Panc1 (cell line): ENCODE measurements at regions not wholly inside any gene's neighbourhood (a gene's known extent, or its start where the extent isn't known, plus 50 kb on each side); places are given as distances from the start of the nearest gene placed in this dataset.

ENCODE experiments used
- ATAC-seq: fragments of 200-7000 bp; cut with Tn5 transposase; 2 replicates; pipeline ENCODE4 v1.9.1; 2020; ENCODE audit warnings: mild to moderate bottlenecking, moderate library complexity
- BruUV-seq: library from RNA; stranded (reverse); fragments of 400-500 nt; replicated peaks from 2 replicates; lab custom pipeline; 2021; lab: Mats Ljungman, UMichigan
- CTCF ChIA-PET: fragments of 300-600 bp; sonication (Branson Sonifier 250); formaldehyde crosslinking; loops from one replicate; lab custom pipeline; 2022; ENCODE audit warnings: antibody characterized with exemption; lab: Charles Lee
- POLR2A ChIA-PET: fragments of 300-600 bp; sonication (Branson Sonifier 250); formaldehyde crosslinking; loops from one replicate; lab custom pipeline; 2022; ENCODE audit warnings: antibody characterized with exemption; lab: Charles Lee
- DNase-seq: peaks from one replicate; pipeline ENCODE4 v3.0.0-alpha.2; 2010; ENCODE audit warnings: low read depth, low spot score
- H3K27ac ChIP-seq: 2 replicates; pipeline ENCODE4 v1.5.1; 2011; ENCODE audit warnings: mild to moderate bottlenecking, low read length, inconsistent platforms
- H3K27me3 ChIP-seq: fragments of 200-500 bp; sonication (Bioruptor generic); 2 replicates; pipeline ENCODE4 v1.6.0; 2014; ENCODE audit warnings: low read length, inconsistent platforms; ENCODE audit not compliant: control insufficient read depth, insufficient read depth
- H3K36me3 ChIP-seq: fragments of 200-500 bp; sonication (Bioruptor generic); 2 replicates; pipeline ENCODE4 v1.5.1; 2014; ENCODE audit warnings: inconsistent platforms, mild to moderate bottlenecking, low read length, moderate library complexity; ENCODE audit not compliant: control insufficient read depth, insufficient read depth
- H3K4me1 ChIP-seq: 2 replicates; pipeline ENCODE4 v1.5.1; 2011; ENCODE audit warnings: inconsistent platforms, mild to moderate bottlenecking, low read length, moderate library complexity; ENCODE audit not compliant: control insufficient read depth, insufficient read depth
- H3K4me3 ChIP-seq, 2 experiments: 2 replicates each; pipeline ENCODE4 v1.5.1; 2011 to 2012; ENCODE audit warnings: low read depth in 2 of 2, low read length in 2 of 2, mild to moderate bottlenecking in 2 of 2, inconsistent platforms in 1 of 2, moderate library complexity in 1 of 2
- H3K9me3 ChIP-seq: fragments of 200-500 bp; sonication (Bioruptor generic); 2 replicates; pipeline ENCODE4 v1.5.1; 2014; ENCODE audit warnings: low read depth, mild to moderate bottlenecking, inconsistent platforms, low read length, moderate library complexity; ENCODE audit not compliant: control insufficient read depth, insufficient read depth
- CTCF ChIP-seq: fragments of 450-650 bp; IDR thresholded peaks from 2 replicates; pipeline ENCODE4 v1.5.1; 2017; ENCODE audit warnings: mild to moderate bottlenecking
- POLR2AphosphoS5 ChIP-seq: IDR thresholded peaks from 2 replicates; pipeline ENCODE4 v1.6.1; 2012; ENCODE audit warnings: mild to moderate bottlenecking, low read depth, low read length, moderate library complexity
- REST ChIP-seq, 2 experiments: IDR thresholded peaks; 2 replicates each; pipeline ENCODE4 v1.6.1; 2011 to 2012; ENCODE audit warnings: low read depth in 2 of 2, control low read depth in 1 of 2, low read length in 1 of 2, mild to moderate bottlenecking in 1 of 2, moderate library complexity in 1 of 2; ENCODE audit not compliant: insufficient read depth in 1 of 2
- SIN3A ChIP-seq: IDR thresholded peaks from 2 replicates; pipeline ENCODE4 v1.6.1; 2012; ENCODE audit warnings: low read depth, mild to moderate bottlenecking, low read length, moderate library complexity, borderline replicate concordance; ENCODE audit not compliant: insufficient read depth
- TCF7L2 ChIP-seq: IDR thresholded peaks from 2 replicates; pipeline ENCODE4 v1.6.1; 2011; ENCODE audit warnings: mild to moderate bottlenecking, low read depth, low read length, inconsistent platforms
- in situ Hi-C: cut with HindIII; loops from 2 replicates; pipeline ENCODE4 v1.10.0; 2016; ENCODE audit warnings: low sequenced_read_pairs, low pct_unique_long_range_greater_than_20kb
- intact Hi-C: fragments of 100-400 bp; cut with micrococcal nuclease; formaldehyde crosslinking; loops from one replicate; pipeline ENCODE4 v1.10.0; 2022; ENCODE audit not compliant: unreplicated experiment

- ChIA-PET POLR2A (no interaction called here), CTCF (no interaction called here)
- DNase-seq (no peak), ATAC-seq (no peak)
- H3K27me3 ChIP-seq, result no peaks in the 10 kb centered on the region
- intact Hi-C loops, result no loop called here
- TF ChIP-seq POLR2AphosphoS5 (no peak), REST (IDR thresholded peaks at IDR 0.05; ENCODE audit: insufficient read depth in 1 of 2, low read depth in 2 of 2, low read length in 1 of 2) (no peak), CTCF (no peak), SIN3A (no peak), TCF7L2 (no peak)
- BruUV-seq, result no TSS peak
- in situ Hi-C loops, result no loop called here
- H3K27ac ChIP-seq, result no peak overlapping the region
- H3K4me3 ChIP-seq, result no peak overlapping the region
- peaks cover 4% of the 10 kb centered on the region; the same call in 1 of the 2 replicates for H3K9me3 ChIP-seq
- no peaks in the 10 kb centered on the region for H3K4me1 ChIP-seq
- H3K36me3 ChIP-seq, result no peaks in the 10 kb centered on the region
Measured at GRCh38 chr3:110099711-110100110, 762.4 kb upstream of the DPPA4 start.

- in situ Hi-C loops, result no loop called here
- DNase-seq, result no peak
- BruUV-seq, result no TSS peak
- no peak for ATAC-seq
- ChIA-PET POLR2A (no interaction called here), CTCF (no interaction called here)
- H3K36me3 ChIP-seq, result no peaks in the 10 kb centered on the region
- H3K27ac ChIP-seq, result no peak overlapping the region
- H3K9me3 ChIP-seq, result peaks cover 4% of the 10 kb centered on the region; the same call in 1 of the 2 replicates
- no peak for TF ChIP-seq TCF7L2
- TF ChIP-seq POLR2AphosphoS5, result no peak
- no peak for TF ChIP-seq REST (IDR thresholded peaks at IDR 0.05; ENCODE audit: insufficient read depth in 1 of 2, low read depth in 2 of 2, low read length in 1 of 2)
- no peak for TF ChIP-seq SIN3A
- TF ChIP-seq CTCF, result no peak
- intact Hi-C loops, result no loop called here
- no peak overlapping the region for H3K4me3 ChIP-seq
- H3K27me3 ChIP-seq, result no peaks in the 10 kb centered on the region
- no peaks in the 10 kb centered on the region for H3K4me1 ChIP-seq
Measured at GRCh38 chr3:110101361-110101760, 764.0 kb upstream of the DPPA4 start.
